MM.1S (cell line): ENCODE measurements at regions not wholly inside any gene's neighbourhood (a gene's known extent, or its start where the extent isn't known, plus 50 kb on each side); places are given as distances from the start of the nearest gene placed in this dataset.

Experiments used
- DNase-seq: peaks from one replicate; pipeline ENCODE4 v3.0.0-alpha.2; 2015
- H2AFZ ChIP-seq: fragments of 300-600 bp; sonication (generic); 2 replicates; pipeline ENCODE4 v1.6.0; 2016; ENCODE audit warnings: antibody characterized with exemption, low read length
- H3F3A ChIP-seq: fragments of 300-600 bp; sonication (generic); 2 replicates; pipeline ENCODE4 v1.6.1; 2016; ENCODE audit warnings: mild to moderate bottlenecking, antibody characterized with exemption, low read length, moderate library complexity, mixed read lengths; ENCODE audit not compliant: insufficient read depth
- H3K27ac ChIP-seq: fragments of 300-600 bp; sonication (generic); 2 replicates; pipeline ENCODE4 v1.5.1; 2016; ENCODE audit warnings: mild to moderate bottlenecking, low read length
- H3K27me3 ChIP-seq: fragments of 300-600 bp; sonication (generic); replicated peaks from 2 replicates; pipeline ENCODE4 v1.6.0; 2016; ENCODE audit warnings: low read length; ENCODE audit not compliant: insufficient read depth
- H3K36me3 ChIP-seq: fragments of 300-600 bp; sonication (generic); replicated peaks from 2 replicates; pipeline ENCODE4 v1.6.1; 2016; ENCODE audit warnings: mild to moderate bottlenecking, low read length, mixed read lengths; ENCODE audit not compliant: insufficient read depth
- H3K4me1 ChIP-seq: fragments of 300-600 bp; sonication (generic); 2 replicates; pipeline ENCODE4 v1.6.1; 2016; ENCODE audit warnings: low read length, mixed read lengths
- H3K4me2 ChIP-seq: fragments of 300-600 bp; sonication (generic); 2 replicates; pipeline ENCODE4 v1.6.0; 2016; ENCODE audit warnings: low read depth, low read length
- H3K4me3 ChIP-seq: fragments of 300-600 bp; sonication (generic); 2 replicates; pipeline ENCODE4 v1.5.1; 2016; ENCODE audit warnings: low read length, mixed read lengths
- H3K79me2 ChIP-seq: fragments of 300-600 bp; sonication (generic); 2 replicates; pipeline ENCODE4 v1.6.1; 2016; ENCODE audit warnings: mixed run types, low read length, mixed read lengths
- H3K9ac ChIP-seq: fragments of 300-600 bp; sonication (generic); 2 replicates; pipeline ENCODE4 v1.6.1; 2016; ENCODE audit warnings: low read length, mixed read lengths
- H3K9me2 ChIP-seq: fragments of 300-600 bp; sonication (generic); replicated peaks from 2 replicates; pipeline ENCODE4 v1.6.1; 2016; ENCODE audit warnings: mild to moderate bottlenecking, low read length, mixed read lengths; ENCODE audit not compliant: insufficient read depth
- H3K9me3 ChIP-seq: fragments of 300-600 bp; sonication (generic); replicated peaks from 2 replicates; pipeline ENCODE4 v1.6.1; 2016; ENCODE audit warnings: mild to moderate bottlenecking, low read length, mixed read lengths; ENCODE audit not compliant: insufficient read depth
- H4K20me1 ChIP-seq: fragments of 300-600 bp; sonication (generic); 2 replicates; pipeline ENCODE4 v1.6.1; 2016; ENCODE audit warnings: mild to moderate bottlenecking, low read length, moderate library complexity, mixed read lengths; ENCODE audit not compliant: insufficient read depth
- CTCF ChIP-seq: fragments of 300-600 bp; sonication (generic); IDR thresholded peaks from 2 replicates; pipeline ENCODE4 v1.5.1; 2016; ENCODE audit warnings: antibody characterized with exemption, low read length, mixed read lengths
- EZH2 ChIP-seq: fragments of 300-600 bp; sonication (generic); optimal IDR thresholded peaks from 2 replicates; pipeline ENCODE3; 2017; ENCODE audit warnings: low read depth, mild to moderate bottlenecking, antibody characterized with exemption, low read length, mixed read lengths
- EZH2phosphoT487 ChIP-seq: fragments of 300-600 bp; sonication (generic); IDR thresholded peaks from 2 replicates; pipeline ENCODE4 v1.6.1; 2018; ENCODE audit warnings: antibody characterized with exemption, low read length

GRCh38 chr3:30300809-30301208 is 305.6 kb upstream of the TGFBR2 start:
- H3K27me3 ChIP-seq: no peaks in the 10 kb centered on the region
- H4K20me1 ChIP-seq: no peaks in the 10 kb centered on the region
- H3K9me3 ChIP-seq: no peaks in the 10 kb centered on the region
- no peak for DNase-seq
- H3K27ac ChIP-seq: no peak overlapping the region
- H3K4me2 ChIP-seq: no peak overlapping the region
- H3K9me2 ChIP-seq: no peaks in the 10 kb centered on the region
- H3F3A ChIP-seq: no peaks in the 10 kb centered on the region
- H3K79me2 ChIP-seq: no peaks in the 10 kb centered on the region
- no peaks in the 10 kb centered on the region for H3K36me3 ChIP-seq
- H2AFZ ChIP-seq: no peak overlapping the region
- H3K9ac ChIP-seq: no peak overlapping the region
- no peak overlapping the region for H3K4me3 ChIP-seq
- no peaks in the 10 kb centered on the region for H3K4me1 ChIP-seq
- TF ChIP-seq EZH2phosphoT487 (no peak), EZH2 (no peak), CTCF (no peak)

- no peak overlapping the region for H2AFZ ChIP-seq
- H3K9me3 ChIP-seq: no peaks in the 10 kb centered on the region
- H3K9ac ChIP-seq: no peak overlapping the region
- H3K27me3 ChIP-seq: no peaks in the 10 kb centered on the region
- DNase-seq: no peak
- TF ChIP-seq CTCF: no peak
- no peak for TF ChIP-seq EZH2
- TF ChIP-seq EZH2phosphoT487: no peak
- no peaks in the 10 kb centered on the region for H3K4me1 ChIP-seq
- H3K27ac ChIP-seq: no peak overlapping the region
- H3K4me3 ChIP-seq: no peak overlapping the region
- no peaks in the 10 kb centered on the region for H4K20me1 ChIP-seq
- H3F3A ChIP-seq: no peaks in the 10 kb centered on the region
- H3K36me3 ChIP-seq: no peaks in the 10 kb centered on the region
- H3K79me2 ChIP-seq: no peaks in the 10 kb centered on the region
- no peak overlapping the region for H3K4me2 ChIP-seq
- no peaks in the 10 kb centered on the region for H3K9me2 ChIP-seq
Measured at GRCh38 chr3:30302027-30302426, 304.4 kb upstream of the TGFBR2 start.

- no peaks in the 10 kb centered on the region for H3F3A ChIP-seq
- no peaks in the 10 kb centered on the region for H3K9me3 ChIP-seq
- no peak overlapping the region for H3K4me2 ChIP-seq
- no peak overlapping the region for H3K4me3 ChIP-seq
- H3K36me3 ChIP-seq: no peaks in the 10 kb centered on the region
- H3K79me2 ChIP-seq: no peaks in the 10 kb centered on the region
- DNase-seq: no peak
- H3K4me1 ChIP-seq: no peaks in the 10 kb centered on the region
- no peak overlapping the region for H3K9ac ChIP-seq
- H3K27ac ChIP-seq: no peak overlapping the region
- no peaks in the 10 kb centered on the region for H4K20me1 ChIP-seq
- H3K27me3 ChIP-seq: no peaks in the 10 kb centered on the region
- no peak for TF ChIP-seq EZH2phosphoT487
- TF ChIP-seq EZH2: no peak
- TF ChIP-seq CTCF: no peak
- no peak overlapping the region for H2AFZ ChIP-seq
- H3K9me2 ChIP-seq: no peaks in the 10 kb centered on the region
Measured at GRCh38 chr3:30303770-30304169, 302.6 kb upstream of the TGFBR2 start.
